Stimulated activated CD8-positive, alpha-beta memory T cell treated with anti-CD3 and anti-CD28 coated beads, Interleukin-2, amount 100 ng/mL, for 48 hours (primary cell): ENCODE measurements at regions not wholly inside any gene's neighbourhood (a gene's known extent, or its start where the extent isn't known, plus 50 kb on each side); places are given as distances from the start of the nearest gene placed in this dataset.
A peak's percentile ranks its signal among the peaks of the same experiment; 100 is the strongest.
"Not testable (repeated sequence)": the region's sequence is repeated elsewhere in the genome, so short reads cannot be mapped to it uniquely, and the experiment has no call there.

Experiments
- DNase-seq, 2 donors: peaks; one replicate each; pipeline ENCODE4 v3.0.0-alpha.2; 2020; ENCODE audit warnings: low read depth in 2 of 2

DNA sequence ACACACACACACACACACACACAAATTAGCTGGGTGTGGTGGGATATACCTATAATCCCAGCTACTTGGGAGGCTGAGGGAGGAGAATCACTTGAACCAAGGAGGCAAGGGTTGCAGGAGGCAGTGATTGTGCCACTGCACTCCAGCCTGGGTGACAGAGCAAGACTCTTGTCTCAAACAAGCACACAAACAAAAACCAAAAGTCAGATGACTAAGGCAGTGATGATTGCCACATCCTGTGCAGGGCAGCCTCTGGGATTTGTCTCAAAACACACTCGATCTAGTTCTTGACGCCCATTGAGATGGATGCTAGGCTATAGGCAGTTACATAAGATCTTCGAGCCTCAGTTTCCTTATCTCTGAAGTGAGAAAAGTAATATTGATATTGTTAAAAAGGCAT is 183.1 kb upstream of the NOTCH2NLA start:
- DNase-seq, result not testable (repeated sequence)

- not testable (repeated sequence) for DNase-seq
Measured at GRCh38 chr1:146409817-146410441, 181.1 kb upstream of the NOTCH2NLA start.

DNA sequence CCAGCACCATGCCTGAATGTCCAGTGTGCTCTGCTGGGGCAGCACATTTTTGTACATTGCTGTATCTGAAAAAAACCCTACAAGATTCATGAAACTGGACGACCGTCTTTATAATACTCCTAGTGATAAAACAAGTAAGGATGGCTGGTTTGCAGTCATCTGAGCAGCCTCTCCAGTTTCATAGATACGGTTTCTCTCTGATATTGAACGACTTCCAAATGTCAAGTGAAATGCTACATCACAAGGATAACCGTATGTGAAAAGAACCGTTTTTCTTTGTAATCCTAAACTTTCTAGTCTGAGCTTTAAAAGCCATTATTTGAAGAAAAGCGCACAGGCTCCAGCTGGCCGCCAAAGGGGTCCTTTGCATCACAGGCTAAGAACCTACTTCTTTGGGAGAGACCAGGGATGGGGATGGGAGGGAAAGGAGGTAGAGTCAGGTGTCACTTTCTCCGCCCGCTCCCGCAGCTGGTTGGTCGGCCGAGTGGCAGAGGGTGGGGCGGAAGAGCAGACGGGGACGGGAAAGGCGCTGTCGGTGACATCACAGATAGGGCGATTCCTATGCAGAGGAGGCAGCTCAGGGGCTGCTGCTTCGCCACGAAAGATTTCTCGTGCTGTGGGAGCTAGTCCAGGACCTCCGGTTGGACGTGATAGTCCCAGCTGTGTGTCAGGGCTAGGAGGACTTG is 180.4 kb upstream of the NOTCH2NLA start:
- DNase-seq, result not testable (repeated sequence)

DNA sequence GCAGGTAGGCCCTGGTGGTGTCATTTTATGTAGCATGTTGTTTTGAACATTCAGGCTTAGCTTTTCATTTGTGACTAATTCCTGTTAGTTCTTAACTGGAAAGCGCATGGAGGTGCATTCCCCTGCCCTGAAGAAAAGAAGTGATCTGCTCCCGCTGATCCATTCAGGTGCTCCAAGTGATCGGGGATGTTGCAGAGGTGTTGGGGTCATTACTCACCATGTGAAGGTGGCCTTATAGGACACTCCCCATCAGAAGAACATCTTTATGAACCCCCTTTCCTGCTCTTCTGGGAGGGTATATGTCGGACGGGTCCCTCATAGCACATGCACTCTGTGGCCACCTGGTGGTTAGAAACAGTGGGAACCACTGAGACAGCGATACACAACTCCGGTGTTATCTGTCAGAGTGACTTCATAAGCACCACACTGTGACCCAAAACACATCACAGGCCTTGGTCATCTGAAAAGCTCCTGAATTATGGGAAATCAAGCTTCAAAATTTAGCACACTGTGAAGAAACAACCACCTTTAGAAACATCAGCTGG is 172.5 kb upstream of the NOTCH2NLA start:
- DNase-seq, result not testable (repeated sequence)

DNA sequence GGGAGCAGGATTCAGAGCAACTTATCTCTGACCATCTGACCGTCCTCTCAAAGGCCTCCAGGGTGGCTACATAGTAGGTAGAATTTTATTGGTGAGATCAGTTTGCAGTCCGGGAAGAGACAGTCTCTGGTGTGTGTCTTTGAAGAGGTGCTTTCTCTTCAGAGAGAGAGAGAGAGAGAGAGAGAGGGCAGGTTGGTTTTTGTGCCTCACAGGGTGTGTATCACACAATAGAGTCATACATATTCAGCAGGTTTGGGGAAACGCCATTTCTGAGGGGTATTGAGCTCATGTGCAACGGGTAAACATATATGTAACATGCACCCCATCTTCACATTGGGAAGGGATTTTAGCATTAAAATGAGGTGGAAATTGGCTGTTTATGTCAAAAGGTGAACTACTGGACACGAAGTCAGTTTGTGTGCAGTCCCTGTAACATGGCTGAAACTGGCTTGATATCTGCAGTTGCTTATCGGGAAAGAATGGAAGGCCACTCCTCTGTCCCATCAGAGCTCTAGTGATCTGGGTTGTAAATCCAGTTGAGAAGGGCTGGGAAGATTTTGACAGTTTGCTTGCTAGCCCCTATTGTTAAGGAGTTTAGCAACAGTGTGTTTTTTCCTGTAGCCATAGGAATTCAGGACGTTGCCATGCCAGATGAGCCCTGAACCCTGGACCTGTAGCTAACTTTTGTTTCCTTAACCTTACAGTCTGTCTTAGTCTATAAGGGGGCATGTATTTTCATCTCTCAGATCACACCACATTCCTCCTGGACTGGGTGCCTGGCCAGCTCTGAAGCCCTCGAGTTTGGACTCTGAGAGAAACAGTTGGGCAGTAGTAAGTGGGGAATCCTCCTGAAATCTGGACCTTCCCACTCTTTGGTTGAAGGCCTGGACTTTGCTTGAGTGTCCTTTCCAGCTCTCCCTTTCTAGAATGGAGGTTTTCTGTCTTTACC is 171.6 kb upstream of the NOTCH2NLA start:
- DNase-seq, result not testable (repeated sequence)

DNA sequence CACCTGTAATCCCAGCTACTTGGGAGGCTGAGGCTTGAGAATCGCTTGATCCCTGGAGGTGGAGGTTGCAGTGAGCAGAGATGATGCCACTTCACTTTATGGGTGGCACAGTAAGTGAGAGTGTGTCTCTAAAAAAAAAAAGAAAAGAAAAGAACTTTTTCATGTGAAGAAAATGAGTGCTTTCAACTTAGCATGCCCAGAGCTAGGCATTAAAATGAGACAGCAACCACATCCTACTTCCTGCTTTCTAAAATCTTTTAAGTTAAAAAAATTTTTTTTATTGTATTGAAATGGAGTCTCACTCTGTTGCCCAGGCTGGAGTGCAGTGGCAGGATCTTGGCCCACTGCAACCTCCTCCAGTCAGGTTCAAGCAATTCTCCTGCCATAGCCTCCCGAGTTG is 170.4 kb upstream of the NOTCH2NLA start:
- not testable (repeated sequence) for DNase-seq

GRCh38 chr1:146396801-146397200 is 168.0 kb upstream of the NOTCH2NLA start:
- DNase-seq, result not testable (repeated sequence)

DNA sequence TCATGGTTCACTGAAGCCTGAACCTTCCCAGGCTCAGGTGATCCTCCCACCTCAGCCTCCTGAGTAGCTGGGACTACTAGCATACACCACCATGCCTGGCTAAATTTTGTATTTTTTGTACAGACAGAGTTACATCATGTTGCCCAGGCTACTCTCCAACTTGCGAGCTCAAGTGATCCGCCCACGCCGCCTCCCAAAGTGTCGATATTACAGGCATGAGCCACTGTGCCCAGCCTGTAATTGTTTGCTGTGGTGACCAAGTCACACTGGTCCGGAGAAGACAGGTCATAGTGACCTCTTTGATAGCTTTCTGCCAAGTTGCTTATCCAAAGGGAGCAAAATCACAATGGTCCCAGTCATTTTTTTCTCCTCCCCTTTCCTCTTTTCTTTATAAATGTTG is 167.4 kb upstream of the NOTCH2NLA start:
- DNase-seq, result not testable (repeated sequence)

- DNase-seq, result not testable (repeated sequence)
Measured at GRCh38 chr1:146393796-146394195, 165.0 kb upstream of the NOTCH2NLA start.

- DNase-seq, result not testable (repeated sequence)
Measured at GRCh38 chr1:146393154-146393553, 164.3 kb upstream of the NOTCH2NLA start.

DNA sequence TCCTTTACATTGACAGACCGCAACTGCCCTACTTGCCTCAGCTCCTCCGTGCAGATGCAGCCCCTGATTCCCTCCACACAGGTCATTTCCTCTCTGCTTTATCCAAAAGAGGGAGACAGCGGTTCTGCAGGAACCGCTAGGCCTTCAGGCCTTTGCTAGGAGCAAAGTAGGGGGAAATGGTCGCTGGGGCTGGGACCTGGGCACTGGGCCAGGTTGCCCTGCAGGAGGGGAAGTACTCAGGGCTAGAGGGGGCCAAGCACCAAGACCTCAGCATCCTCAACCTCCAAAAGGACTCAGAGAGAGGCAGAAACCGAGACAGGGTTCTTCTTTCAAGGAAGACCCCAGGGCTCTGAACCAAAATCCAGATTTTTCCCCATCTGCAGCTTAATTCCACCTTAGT is 160.4 kb upstream of the NOTCH2NLA start:
- not testable (repeated sequence) for DNase-seq

- not testable (repeated sequence) for DNase-seq
Measured at GRCh38 chr1:146387750-146388469, 159.1 kb upstream of the NOTCH2NLA start.

DNA sequence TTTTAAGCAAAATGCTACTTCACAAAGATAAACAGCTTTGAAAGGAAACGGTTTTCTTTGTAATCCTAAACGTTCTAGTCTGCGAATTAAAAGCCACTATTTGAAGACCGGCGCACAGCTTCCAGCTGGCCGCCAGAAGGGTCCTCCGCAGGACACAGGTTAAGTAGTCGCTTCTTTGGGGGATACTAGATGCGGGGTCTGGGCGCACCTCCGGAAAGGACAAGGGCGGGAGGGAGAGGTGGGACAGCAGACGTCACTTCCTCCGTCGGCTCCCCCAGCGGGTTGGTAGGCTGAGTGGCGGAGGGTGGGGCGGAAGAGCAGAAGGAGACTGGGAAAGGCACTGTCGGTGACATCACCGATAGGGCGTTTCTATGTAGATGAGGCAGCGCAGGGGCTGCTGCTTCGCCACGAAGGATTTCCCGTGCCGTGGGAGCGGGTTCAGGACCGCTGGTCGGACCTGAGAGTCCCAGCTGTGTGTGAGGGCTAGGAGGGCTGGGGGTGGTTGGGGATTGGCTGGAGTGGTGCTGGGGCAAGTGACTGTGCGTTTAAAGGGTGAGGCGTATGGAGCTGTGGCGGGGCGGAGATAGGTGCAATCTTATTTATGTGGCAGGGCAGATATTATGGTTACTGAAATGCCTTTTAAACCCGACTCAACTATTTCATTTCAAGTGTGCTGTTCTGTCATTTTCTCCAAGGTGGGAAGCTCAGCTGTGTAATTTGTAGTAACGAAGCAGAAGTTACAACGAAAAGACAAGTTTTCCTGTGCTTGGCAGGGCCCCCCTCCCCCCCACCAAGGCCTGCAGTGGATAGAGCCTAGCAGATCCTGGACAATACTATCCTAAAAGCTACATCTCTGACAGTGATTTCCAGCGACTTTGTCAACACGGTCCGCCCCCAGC is 158.3 kb upstream of the NOTCH2NLA start:
- DNase-seq, result peak; percentile 48 to 51

- not testable (repeated sequence) for DNase-seq
Measured at GRCh38 chr1:146381196-146381595, 152.4 kb upstream of the NOTCH2NLA start.

DNA sequence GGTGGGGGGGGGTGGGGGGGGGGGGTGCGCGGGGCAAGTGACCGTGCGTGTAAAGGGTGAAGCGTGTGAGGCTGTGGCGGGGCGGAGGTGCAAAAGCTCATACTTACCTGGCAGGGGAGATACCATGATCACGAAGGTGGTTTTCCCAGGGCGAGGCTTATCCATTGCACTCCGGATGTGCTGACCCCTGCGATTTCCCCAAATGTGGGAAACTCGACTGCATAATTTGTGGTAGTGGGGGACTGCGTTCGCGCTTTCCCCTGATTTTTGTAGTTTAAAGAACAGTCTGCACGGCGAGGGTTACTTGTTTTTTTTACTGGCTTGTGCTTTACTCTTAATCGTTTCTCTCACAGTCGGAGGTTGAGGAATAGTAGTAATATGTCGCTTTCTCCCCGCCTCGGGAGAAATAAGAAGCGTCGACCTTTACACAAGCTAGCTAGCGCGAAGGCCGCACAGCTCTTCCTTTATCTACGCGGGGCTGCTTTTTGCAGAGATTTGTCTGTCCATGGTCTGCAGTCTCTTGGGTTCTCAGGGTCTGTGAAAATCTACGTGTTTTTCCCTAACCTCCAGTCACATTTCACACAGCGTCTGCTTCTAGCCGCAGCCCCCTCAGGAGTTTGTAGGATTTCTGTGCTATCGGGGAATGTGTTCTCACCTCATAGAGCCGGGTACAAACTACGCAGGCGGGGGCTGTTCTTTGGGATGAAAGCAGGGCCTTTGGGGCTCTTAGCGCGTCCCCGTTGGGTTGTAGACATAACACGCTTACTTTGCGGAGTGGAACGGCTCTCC is 148.1 kb upstream of the NOTCH2NLA start:
- DNase-seq, result peak; percentile 41 to 66

DNA sequence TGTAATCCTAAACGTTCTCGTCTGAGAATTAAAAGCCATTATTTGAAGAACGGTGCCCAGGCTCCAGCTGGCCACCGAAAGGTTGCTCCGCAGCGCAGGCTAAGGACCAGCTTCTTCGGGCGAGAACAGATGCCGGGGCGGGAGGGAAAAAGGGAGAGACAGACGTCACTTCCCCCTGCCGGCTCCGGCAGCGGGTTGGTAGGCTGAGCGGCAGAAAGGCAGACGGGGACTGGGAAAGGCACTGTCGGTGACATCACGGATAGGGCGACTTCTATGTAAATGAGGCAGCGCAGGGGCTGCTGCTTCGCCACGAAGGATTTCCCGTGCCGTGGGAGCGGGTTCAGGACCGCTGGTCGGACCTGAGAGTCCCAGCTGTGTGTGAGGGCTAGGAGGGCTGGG is 147.5 kb upstream of the NOTCH2NLA start:
- DNase-seq, result peak; percentile 49 to 73

GRCh38 chr1:146375108-146375507 is 146.3 kb upstream of the NOTCH2NLA start:
- DNase-seq, result not testable (repeated sequence)

DNA sequence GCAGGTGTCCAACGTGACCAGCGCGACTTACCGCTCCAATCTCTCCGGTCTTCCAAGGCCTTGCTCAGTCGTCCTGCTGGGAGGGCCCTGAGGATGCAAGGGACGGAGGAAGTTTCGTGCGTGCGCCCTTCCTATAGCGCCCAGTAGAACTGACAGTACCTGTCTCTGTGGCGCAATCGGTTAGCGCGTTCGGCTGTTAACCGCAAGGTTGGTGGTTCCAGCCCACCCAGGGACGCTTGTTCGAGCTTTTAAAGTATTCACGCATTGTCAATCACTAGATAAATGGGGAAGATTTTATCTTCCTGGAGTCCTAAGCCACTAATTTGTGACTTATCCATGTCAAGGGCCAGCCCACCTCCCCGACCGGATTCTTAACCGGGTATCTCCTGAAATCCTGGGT is 141.1 kb upstream of the NOTCH2NLA start:
- DNase-seq, result peak; percentile 21 to 34

DNA sequence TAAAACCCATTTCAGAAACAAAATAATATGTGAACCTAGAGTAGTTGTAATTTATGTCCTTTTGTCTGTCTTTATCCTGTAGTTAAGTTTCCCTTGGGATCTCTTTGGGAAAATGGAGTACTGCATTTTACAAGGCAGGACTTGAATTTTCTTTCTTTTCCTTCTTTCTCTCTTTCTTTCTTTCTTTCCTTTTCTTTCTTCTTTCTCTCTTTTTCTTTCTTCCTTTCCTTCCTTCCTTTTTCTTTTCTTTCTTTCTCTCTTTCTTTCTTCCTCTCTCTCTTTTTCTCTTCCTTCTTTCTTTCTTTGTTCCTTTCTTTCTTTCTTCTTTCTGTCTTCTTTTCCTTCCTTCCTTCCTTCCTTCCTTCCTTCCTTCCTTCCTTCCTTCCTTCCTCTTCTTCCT is 126.6 kb upstream of the NOTCH2NLA start:
- DNase-seq, result not testable (repeated sequence)
